OCI-M2 (cell line): ENCODE measurements at regions not wholly inside any gene's neighbourhood (a gene's known extent, or its start where the extent isn't known, plus 50 kb on each side); places are given as distances from the start of the nearest gene placed in this dataset.

ENCODE experiments used
- DNase-seq: peaks from one replicate; lab custom pipeline; 2025; ENCODE audit not compliant: unreplicated experiment; lab: John Stamatoyannopoulos, UW

DNA sequence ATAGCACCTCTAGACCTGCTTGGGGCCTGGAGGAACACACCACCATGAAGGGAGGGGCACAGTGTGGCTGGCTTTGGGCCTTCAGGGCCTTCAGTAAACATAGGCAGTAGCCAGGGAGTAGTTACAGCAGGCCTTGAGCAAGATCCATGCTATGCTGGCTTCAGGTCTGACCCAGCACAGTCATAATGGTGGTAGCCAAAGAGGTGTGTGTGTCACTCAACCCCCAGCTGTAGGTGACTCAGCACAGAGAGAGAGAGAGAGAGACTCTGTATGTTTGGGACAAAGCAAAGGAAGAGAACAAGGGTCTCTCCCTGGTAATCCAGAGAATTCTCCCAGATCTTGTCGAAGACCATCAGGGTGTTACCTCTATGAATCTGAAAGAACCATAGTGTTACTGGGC is 250.5 kb upstream of the PKN2 start:
- no peak for DNase-seq

DNA sequence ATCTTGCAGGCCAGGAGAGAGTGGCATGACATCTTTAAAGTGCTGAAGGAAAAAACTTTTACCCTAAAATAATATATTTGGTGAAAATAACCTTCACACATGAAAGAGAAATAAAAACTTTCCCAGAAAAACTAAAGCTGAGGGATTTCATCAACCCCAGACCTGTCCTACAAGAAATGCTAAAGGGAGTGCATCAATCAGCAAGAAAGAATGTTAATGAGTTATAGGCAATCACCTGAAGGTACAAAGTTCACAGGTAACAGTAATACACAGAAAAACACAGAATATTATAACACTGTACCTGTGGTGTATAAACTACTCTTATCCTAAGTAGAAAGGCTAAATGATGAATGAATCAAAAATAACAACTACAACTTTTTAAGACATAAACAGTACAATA is 249.2 kb upstream of the PKN2 start:
- DNase-seq, result no peak

DNA sequence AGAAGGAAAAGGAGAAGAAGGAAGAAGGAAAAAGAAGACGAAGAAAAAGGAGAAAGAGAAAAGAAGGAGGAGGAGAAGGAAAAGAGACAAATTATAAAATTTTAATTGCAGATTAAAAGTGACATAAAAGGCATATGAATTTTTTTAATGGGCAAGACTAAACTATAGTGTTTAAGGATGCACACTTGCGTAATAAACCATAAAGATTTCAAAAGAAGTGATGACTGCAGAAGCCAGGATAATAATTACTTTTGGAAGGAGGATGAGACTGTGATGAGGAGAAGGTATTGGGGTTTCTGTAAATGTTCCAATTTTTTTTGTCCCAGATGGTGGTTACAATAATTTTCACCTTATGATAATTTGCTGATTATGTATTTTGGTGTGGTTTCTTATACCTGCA is 243.1 kb upstream of the PKN2 start:
- DNase-seq, result no peak

DNA sequence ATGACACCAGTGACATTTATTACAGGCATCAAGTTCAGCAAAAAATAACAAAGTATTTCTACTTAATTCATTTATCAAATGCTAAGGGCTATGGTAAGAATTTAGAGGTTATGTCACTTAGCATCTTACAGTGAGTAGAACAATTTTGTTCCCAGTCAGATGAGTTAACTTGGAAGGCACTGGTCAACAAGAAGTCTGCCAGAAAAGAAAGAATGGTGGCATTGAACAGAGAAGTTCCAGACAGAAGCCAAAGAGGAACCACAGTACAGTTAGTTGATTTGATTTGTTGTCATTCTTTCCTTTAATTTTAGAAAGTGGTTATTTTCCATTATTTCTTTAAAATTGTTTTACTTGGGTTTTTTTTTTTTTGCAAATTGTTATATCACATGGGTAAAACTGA is 232.2 kb upstream of the PKN2 start:
- DNase-seq, result no peak

DNA sequence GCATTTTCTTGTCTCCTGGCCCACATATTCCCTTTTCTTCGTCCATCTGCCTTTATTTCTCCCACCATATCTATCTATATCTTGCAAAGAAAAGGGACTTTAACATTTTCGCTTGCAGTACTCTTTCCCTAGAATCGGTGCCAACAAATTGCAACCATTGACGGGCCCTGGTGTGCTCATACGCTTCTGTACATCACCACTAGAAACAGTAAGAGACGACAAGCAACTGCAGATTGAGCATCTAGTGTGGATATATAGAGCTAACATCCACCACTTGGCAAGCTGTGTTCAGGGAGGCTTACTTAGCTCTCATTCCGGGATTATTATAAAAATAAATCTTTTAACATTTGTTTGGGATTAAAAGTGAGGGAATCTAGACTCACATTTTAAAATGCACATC is 230.8 kb upstream of the PKN2 start:
- DNase-seq, result no peak

DNA sequence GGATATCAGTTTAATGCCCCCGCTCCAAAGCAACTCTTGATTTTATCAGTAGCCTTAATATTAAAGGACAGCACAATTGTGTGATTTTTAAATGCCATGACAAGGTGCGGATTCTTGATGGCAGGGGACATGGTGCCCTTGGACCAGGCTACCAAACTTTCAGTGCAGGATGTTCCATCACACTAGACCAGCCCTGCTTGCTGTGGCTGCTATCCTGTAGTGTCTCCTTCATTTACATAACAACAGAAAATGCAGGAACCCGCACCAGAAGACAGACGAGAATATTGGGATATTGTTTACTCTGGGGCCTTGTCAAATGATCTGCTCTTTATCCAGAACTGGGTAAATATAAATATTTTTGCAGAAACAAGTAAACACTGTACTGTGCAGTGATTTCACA is 229.3 kb upstream of the PKN2 start:
- DNase-seq, result no peak

DNA sequence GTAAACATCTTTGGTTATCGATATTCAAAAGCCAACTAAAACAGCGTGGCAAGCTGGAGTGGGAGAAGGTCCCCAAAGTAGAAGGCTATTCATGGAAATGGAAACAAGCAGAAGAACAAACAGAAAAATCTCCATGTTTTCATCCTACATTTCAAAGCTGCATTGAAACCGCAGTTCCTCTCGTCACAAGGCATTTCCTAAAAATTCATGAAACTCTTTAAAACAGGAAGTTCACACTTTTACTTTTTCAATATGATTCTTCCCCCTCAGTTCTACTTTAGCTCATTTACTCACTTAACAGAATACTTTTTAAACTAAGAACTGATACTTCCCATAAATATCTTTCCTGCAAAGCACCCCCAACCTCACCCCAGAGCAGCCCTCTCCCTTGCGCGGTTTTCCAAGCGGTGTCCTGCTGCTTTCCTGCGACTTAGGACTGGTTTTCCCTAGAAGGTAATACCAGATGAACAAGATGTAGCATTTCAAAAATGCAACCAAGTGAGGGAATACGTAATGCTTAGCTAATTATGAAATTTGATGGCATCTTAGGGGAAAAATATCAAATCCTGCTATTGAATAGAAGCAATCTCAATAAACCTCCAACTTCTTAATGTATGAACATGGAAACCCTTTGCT is 228.3 kb upstream of the PKN2 start:
- no peak for DNase-seq

DNA sequence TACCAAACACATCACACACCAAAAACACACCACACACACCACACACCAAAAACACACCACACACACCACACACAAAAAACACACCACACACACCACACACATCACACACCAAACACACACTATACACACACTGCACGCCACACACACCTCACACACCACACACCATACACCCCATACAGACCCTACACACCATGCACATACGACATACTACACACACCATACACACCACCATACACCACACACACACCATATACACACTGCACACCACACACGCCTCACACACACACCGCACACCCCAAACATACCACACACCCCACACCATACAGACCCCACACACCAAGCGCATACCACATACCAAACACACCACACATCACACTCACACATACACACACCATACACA is 226.9 kb upstream of the PKN2 start:
- no peak for DNase-seq

DNA sequence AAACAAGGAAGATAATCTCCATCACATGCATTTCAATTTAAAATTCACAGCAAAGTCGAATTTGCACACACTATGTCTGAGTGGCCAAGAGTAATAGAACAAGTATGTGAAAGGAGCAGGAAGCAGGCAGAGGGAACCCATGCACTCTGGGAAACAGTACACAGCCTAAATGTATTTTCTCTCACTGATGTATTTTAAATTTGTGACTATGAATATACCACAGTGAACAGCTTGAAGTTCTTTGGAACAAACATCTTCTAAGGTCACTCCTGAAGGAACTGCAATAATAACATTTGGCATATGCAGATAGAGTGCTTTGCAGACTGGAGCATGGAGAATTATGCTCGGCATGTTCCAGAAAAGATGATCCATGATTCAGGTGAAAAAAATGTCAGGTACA is 223.1 kb upstream of the PKN2 start:
- DNase-seq, result no peak

DNA sequence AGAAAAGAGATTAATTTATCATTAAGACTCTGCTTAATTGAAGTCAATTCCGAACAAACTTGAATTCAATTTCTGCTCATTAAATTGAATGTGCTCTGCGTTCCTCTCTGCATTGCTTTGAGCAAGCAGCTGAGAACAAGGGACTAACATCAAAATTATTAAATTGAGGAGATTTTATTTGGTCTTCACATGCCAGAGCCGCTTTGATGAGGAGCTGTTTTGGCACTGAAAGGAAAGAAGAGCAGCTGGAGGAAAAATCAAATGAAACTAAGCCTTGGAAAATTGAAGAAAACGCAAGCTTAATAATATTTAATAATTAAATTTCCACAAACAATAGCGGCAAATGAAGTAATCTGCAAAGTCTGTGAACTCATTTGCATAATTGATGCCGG is 222.0 kb upstream of the PKN2 start:
- no peak for DNase-seq

DNA sequence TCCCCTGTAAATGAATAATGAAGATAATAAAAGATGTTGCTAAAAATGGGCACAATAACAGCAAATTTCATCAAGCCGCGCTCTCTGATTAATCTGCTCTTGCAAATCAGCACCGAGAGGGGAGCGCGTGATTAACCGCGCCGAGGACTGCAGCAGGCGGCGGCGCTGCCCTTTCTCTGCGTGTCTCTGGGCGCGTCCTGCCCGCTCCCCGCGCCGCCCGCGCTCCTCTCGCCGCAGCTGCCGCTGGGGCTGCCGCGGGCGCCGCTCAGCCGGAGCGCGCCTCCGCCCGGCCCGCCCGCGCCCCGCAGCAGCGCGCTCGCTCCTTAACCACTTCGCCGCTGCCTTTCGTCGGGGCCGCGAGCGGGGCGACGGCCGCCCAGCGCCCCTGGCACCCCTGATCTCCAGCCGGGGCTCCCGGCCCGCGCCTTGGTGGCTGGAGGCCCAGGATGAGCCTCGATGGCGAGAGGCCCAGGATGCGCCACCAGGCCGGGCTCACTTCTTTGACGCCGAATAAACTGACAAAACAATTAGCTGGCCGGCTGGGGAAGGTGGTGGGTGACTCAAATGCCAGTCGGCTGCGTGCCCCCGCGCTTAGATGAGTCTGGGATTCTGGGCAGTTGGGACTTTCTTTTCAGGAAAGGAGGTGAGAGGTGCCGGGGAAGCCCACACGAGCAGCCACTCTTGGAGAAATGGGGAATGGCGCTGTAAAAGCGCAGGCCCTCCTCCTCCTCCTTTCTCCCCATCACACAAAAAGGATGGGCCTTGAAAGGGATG is 221.4 kb upstream of the PKN2 start:
- no peak for DNase-seq

DNA sequence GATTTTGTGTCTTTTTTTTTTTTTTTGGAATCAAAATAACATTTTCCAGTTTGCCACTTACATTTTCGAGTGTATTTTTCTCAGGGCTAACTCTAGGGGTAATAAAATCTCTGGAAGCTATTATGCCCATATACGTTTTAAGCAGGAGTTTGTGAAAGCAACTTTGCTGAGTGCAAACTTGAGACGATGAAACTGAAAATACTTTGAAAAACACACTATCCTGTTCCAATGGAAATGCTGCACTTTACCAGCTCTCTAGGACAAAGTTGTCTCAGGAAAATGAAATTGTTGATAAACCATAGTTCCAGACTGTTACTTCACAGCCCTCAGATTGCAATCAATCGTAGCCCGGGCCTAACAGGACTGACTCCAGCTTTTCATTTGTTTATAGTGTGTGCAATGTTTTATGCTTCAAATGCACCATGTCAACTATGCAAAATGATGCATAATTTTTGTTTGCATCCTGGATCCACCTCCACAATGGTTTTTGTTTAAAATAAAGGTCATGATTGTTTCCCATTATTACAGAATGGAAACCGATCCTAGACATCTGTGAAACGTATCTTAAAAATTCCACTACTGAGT is 220.6 kb upstream of the PKN2 start:
- no peak for DNase-seq

DNA sequence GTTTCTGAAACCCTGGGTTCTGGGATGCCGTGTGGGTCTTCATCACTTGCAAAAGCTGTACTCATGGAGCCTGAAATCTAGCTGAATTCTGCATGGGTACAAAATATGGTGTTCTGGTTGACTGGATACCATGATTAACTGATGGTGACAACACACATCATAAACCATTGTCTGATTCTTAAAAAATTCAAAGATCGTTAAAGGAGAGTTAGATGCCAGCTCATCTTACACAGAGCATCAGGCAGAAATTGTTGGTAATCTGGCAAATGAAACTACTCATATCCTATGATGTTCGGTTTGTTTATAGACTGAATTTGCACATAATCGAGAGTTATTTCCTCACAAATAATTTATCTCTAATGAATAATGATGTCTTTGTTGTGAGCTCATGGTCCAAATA is 218.1 kb upstream of the PKN2 start:
- DNase-seq, result no peak

DNA sequence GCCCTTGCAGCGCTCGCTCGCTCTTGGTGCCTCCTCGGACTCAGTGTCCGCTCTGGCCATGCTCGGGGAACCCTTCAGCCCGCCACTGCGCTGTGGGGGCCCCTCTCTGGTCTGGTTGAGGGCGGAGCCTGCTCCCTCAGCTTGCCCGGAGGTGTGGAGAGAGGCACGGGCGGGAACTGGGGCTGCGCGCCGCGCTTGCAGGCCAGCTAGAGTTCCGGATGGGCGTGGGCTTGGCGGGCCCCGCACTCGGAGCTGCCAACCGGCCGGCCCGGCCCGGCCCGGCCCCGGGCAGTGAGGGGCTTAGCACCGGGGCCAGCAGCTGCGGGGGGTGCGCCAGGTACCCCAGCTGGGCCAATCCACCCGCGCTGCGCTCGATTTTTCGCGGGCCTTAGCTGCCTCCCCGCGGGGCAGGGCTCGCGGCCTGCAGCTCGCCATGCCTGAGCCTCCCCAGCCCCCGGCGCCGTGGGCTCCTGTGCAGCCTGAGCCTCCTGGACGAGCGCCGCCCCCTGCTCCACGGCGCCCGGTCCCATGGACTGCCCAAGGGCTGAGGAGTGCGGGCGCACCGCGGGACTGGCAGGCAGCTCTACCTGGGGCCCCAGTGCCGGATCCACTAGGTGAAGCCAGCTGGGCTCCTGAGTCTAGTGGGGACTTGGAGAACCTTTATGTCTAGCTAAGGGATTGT is 217.0 kb upstream of the PKN2 start:
- DNase-seq, result no peak

DNA sequence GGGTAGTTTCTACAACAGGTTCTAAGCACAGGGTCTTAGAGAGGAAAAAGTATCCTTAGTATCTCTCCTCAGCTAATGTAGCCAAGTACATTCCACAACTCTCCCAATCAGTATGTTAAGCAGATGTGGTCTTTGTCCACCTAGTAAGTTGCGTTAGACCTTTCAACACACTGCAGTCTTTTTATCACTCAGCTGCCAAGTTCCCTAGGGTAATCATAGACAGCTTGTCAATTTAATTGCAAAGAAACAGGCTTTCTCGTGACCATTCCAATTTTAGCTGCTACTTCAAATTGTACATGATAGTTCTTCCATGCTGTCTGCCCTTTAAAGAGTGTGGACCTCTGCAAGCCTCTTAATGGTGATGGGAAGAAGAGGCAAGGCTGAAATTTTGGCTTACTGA is 211.8 kb upstream of the PKN2 start:
- no peak for DNase-seq

DNA sequence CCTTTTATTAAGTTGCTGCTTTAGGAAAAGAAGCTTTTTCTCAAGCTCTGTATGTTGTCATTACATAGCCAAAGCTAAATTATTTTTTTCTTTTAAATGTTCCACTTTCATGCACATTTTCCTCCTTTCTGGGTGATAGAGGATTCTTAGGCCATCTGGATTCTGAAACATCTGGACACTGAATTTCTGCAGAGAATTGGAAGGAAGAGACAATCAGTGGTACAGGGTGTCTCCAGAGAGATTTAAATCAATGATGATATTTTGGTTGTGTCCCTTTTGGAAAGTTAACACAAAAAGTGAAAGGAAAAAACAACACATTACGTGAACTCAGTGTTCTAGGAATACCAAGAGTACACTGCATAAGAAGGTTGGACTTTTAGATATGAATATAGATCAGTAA is 211.4 kb upstream of the PKN2 start:
- DNase-seq, result no peak

DNA sequence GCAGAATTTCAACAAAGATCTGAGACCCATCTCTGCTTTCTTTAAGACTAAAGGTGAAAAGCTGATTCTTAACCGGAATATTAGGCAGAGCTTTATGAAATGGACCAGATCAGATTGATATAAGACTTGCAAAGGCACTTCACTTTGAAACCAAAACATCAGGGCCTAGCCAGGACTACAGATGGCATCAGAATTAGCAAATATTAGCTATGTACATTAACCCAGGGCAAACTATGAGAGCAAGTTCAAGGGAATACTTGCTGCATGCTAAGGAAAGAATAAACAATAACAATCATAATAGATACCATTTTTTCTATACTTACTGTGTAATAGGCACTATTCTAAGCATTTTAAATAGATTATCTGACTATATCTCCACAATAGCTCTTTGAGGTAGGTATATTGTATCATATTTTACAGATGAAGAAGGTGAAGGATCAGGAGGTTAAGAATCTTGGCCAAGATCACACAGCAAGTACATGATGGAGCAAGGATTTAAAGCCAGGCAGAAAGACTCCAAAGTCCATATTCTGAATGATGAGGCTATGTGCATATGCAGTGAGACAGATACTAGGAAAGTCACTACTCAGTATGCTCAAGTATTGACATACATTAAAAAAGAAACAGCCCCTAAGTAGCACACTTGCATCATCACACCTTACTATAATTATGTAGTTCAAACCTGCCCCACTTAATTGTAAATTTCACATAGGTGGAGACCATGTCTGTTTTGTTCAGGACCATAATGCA is 209.3 kb upstream of the PKN2 start:
- no peak for DNase-seq

DNA sequence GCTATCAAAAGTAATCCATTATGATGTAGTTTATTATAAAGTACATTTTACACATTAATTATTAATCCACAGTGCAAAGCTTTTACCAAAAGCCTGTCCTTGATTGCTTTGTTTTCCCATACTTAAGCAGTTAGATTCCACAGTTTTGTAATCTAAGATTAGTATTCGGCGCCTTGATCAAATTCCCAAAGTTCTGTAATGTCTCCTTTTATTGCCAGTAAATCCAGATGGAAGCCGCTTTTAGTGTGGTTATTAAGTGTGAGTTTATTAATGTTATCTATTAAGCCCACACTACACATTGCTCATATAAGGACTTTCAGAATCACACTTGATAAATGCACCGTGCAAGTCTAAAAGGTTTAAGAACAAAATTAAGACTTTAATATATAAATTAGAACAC is 199.2 kb upstream of the PKN2 start:
- no peak for DNase-seq

DNA sequence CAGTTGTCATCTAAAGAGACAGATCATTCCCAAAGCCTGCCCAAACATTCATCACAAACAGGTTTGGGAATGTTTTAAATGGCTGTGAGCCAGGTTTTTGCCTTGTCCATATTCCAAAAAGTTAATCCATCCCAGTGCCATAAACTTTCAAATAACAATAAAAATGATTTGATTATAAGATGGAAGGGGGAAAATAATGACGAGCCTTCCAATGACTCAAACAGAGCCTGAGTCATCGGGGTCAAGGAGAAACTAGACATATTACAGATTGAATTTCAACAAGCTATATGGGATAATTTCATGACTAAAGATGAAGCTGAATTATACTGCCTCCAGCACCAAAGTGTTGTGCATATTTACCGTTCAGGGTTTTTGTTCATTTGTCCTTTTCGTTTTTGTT is 195.8 kb upstream of the PKN2 start:
- DNase-seq, result no peak

DNA sequence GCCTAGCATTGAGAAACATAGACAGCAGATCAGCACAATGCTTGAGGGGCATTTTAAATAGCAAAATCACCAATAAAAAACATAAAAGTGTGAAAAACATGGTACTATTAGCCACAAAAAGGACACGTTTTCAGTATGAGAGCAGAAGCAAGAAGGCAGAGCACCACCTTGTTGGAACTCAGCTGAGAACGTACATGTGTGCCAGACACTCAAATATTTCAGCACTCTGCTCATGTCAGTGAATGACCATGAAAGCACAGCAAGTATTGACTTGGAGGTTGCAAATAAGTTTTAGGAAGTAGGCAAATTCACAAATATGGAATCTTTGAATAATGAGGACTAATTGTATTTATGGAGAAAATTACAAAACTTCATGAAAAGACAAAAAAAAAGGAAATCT is 193.4 kb upstream of the PKN2 start:
- no peak for DNase-seq

DNA sequence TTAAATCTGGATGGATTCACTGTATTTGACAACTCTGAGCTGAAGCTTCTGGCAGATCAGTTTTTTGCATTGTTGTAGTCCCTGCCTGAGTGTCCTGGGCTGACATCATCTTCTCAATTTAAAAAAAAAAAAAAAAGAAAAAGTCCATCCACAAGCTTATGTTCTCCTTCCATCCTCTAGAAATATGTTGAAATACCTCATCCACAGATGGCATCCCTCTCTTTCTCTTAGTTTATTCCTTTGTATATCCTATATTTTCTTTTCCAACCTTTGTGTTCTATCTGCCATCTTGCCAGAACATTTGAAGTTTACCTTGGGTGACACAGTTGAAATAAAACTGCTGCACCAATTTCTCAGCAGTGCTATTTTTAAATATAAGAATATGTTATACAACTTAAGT is 184.4 kb upstream of the PKN2 start:
- DNase-seq, result no peak
